HepG2 (cell line): ENCODE measurements at regions not wholly inside any gene's neighbourhood (a gene's known extent, or its start where the extent isn't known, plus 50 kb on each side); places are given as distances from the start of the nearest gene placed in this dataset.

Source experiments
- ATAC-seq: fragments of 200-7000 bp; cut with Tn5 transposase; 3 replicates; pipeline ENCODE4 v1.9.1; 2020; ENCODE audit warnings: mild to moderate bottlenecking, moderate library complexity
- BruUV-seq: library from RNA; stranded (reverse); fragments of 400-500 nt; replicated peaks from 2 replicates; lab custom pipeline; 2021; lab: Mats Ljungman, UMichigan
- CTCF ChIA-PET: fragments of 300-600 bp; formaldehyde crosslinking; extraction: SDS; loops from one replicate; lab custom pipeline; 2021; ENCODE audit warnings: low total read pairs, inconsistent platforms, low intra/inter-chr PET ratio; lab: Yijun Ruan, JAX
- POLR2A ChIA-PET: fragments of 350-600 bp; sonication (Branson Sonifier 250); formaldehyde crosslinking; loops from one replicate; lab custom pipeline; 2020; ENCODE audit warnings: antibody characterized with exemption, inconsistent platforms; lab: Yijun Ruan, JAX
- DNase-seq: peaks from one replicate; pipeline ENCODE4 v3.0.0-alpha.2; 2015; ENCODE audit warnings: low spot score
- FAIRE-seq: peaks from 3 replicates; lab custom pipeline; 2011; peaks lifted over from hg19 to GRCh38; lab: Jason Lieb, UNC
- H2AFZ ChIP-seq: one replicate; pipeline ENCODE4 v1.6.1; 2011; ENCODE audit warnings: low read length, inconsistent platforms
- H3K27ac ChIP-seq: fragments of 300-600 bp; 3 replicates; pipeline ENCODE4 v1.8.0; 2011; ENCODE audit warnings: mixed run types, mild to moderate bottlenecking, mixed read lengths, low read length, inconsistent platforms; ENCODE audit not compliant: insufficient read depth; ENCODE audit errors: extremely low read length
- H3K27me3 ChIP-seq, 2 experiments: fragments of 200-600 bp in 1 of 2; 2 replicates in 1 of 2; 3 replicates in 1 of 2; pipeline versions ENCODE4 v1.6.0 to v1.8.0; 2011; ENCODE audit warnings: low read length in 2 of 2, mild to moderate bottlenecking in 2 of 2, moderate library complexity in 2 of 2, inconsistent platforms in 1 of 2; ENCODE audit not compliant: insufficient read depth in 2 of 2, control insufficient read depth in 1 of 2
- H3K36me3 ChIP-seq, 2 experiments: fragments of 200-600 bp in 1 of 2; replicated peaks in 1 of 2; 2 replicates in 1 of 2; 3 replicates in 1 of 2; pipeline versions ENCODE4 v1.5.1 to v1.8.0; 2011; ENCODE audit warnings: low read length in 2 of 2, inconsistent platforms in 1 of 2; ENCODE audit not compliant: insufficient read depth in 2 of 2, control insufficient read depth in 1 of 2
- H3K4me1 ChIP-seq: 2 replicates; pipeline ENCODE4 v1.5.1; 2012; ENCODE audit warnings: low read length, inconsistent platforms; ENCODE audit not compliant: insufficient read depth
- H3K4me2 ChIP-seq: 2 replicates; pipeline ENCODE4 v1.6.0; 2011; ENCODE audit warnings: low read depth, low read length, inconsistent platforms
- H3K4me3 ChIP-seq, 3 experiments: fragments of 200-600 bp in 1 of 3; sonication (generic), shearing (Covaris generic) in 1 of 3; replicated peaks in 1 of 3; 2 replicates each; pipeline ENCODE4 v1.5.1; 2011 to 2016; ENCODE audit warnings: low read length in 3 of 3, inconsistent platforms in 2 of 3, low read depth in 2 of 3, mild to moderate bottlenecking in 2 of 3, control low read depth in 1 of 3, mixed read lengths in 1 of 3; ENCODE audit not compliant: insufficient read depth in 1 of 3
- H3K79me2 ChIP-seq: one replicate; pipeline ENCODE4 v1.6.1; 2011; ENCODE audit warnings: low read length, inconsistent platforms; ENCODE audit not compliant: insufficient read depth
- H3K9ac ChIP-seq: 2 replicates; pipeline ENCODE4 v1.6.0; 2011; ENCODE audit warnings: mild to moderate bottlenecking, low read depth, low read length, inconsistent platforms; ENCODE audit not compliant: insufficient read depth
- H3K9me3 ChIP-seq: 2 replicates; pipeline ENCODE4 v1.5.1; 2012; ENCODE audit warnings: mild to moderate bottlenecking, low read length
- H4K20me1 ChIP-seq: 2 replicates; pipeline ENCODE4 v1.6.0; 2011; ENCODE audit warnings: inconsistent platforms, mild to moderate bottlenecking, low read length, moderate library complexity; ENCODE audit not compliant: insufficient read depth
- ARNT ChIP-seq: fragments of 450-650 bp; IDR thresholded peaks from 2 replicates; pipeline ENCODE4 v1.6.1; 2017
- HNF4G ChIP-seq, 2 experiments: sonication (generic) in 1 of 2; formaldehyde crosslinking in 1 of 2; IDR thresholded peaks; 2 replicates each; pipeline versions ENCODE4 v1.4.0 to v1.6.1; 2011 to 2020; ENCODE audit warnings: borderline replicate concordance in 2 of 2, low read depth in 2 of 2, mild to moderate bottlenecking in 2 of 2, low read length in 1 of 2, missing genetic modification reagents in 1 of 2, moderate library complexity in 1 of 2
- IKZF4 ChIP-seq: sonication (generic); formaldehyde crosslinking; IDR thresholded peaks from 2 replicates; pipeline ENCODE4 v1.5.1; 2020; ENCODE audit warnings: borderline replicate concordance, mild to moderate bottlenecking, low read depth, missing genetic modification reagents; ENCODE audit errors: not compliant biosample characterization
- MYNN ChIP-seq: sonication (generic); formaldehyde crosslinking; IDR thresholded peaks from 2 replicates; pipeline ENCODE4 v1.4.0; 2020; ENCODE audit warnings: mild to moderate bottlenecking, low read depth, missing genetic modification reagents
- SP4 ChIP-seq: sonication (generic); formaldehyde crosslinking; IDR thresholded peaks from 2 replicates; pipeline ENCODE4 v1.8.1; 2023; ENCODE audit warnings: mild to moderate bottlenecking, missing genetic modification reagents
- ZIK1 ChIP-seq: sonication (generic); formaldehyde crosslinking; IDR thresholded peaks from 2 replicates; pipeline ENCODE4 v1.5.0; 2020; ENCODE audit warnings: mild to moderate bottlenecking, low read depth, missing genetic modification reagents, borderline replicate concordance
- ZNF788 ChIP-seq: sonication (generic); formaldehyde crosslinking; IDR thresholded peaks from 2 replicates; pipeline ENCODE4 v1.5.0; 2020; ENCODE audit warnings: mild to moderate bottlenecking, missing genetic modification reagents, borderline replicate concordance
- WGBS: methylation state at CpG from one replicate; pipeline ENCODE4 v1.1.6; 2017; ENCODE audit warnings: low lambda C conversion rate; 5-methylcytosine and 5-hydroxymethylcytosine counted together
- in situ Hi-C: cut with HindIII; loops from 2 replicates; pipeline ENCODE4 v1.10.0; 2017; ENCODE audit warnings: low pct_unique_long_range_greater_than_20kb; ENCODE audit not compliant: extremely low pct_ligation_motif_present
- intact Hi-C: fragments of 100-400 bp; cut with micrococcal nuclease; formaldehyde crosslinking; loops from one replicate; pipeline ENCODE4 v1.10.0; 2022; ENCODE audit not compliant: unreplicated experiment
- TF ChIP-seq, protein P1 (sequence below), 2 experiments: sonication (generic) in 1 of 2; formaldehyde crosslinking in 1 of 2; IDR thresholded peaks; 2 replicates each; pipeline versions ENCODE4 v1.5.1 to v1.6.1; 2011 to 2020; ENCODE audit warnings: borderline replicate concordance in 1 of 2, low read depth in 1 of 2, low read length in 1 of 2, mild to moderate bottlenecking in 1 of 2, missing genetic modification reagents in 1 of 2, moderate library complexity in 1 of 2

DNA sequence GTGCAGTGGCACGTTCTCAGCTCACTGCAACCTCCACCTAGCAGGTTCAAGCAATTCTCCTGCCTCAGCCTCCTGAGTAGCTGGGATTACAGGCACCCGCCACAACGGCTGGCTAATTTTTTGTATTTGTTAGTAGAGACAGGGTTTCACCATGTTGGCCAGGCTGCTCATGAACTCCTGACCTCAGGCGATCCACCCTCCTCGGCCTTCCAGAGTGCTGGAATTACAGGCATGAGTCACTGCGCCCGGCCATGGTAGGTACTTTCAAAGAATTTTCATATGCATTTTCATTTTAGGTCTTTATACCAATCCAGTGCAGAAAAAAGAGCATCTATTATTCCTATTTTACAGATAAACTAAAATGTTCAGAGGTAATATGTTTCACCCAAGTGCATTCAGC is 411.3 kb upstream of the USP15 start:
- DNase-seq (no peak), FAIRE-seq (no peak), ATAC-seq (no peak)
- no peak overlapping the region for H2AFZ ChIP-seq
- H3K79me2 ChIP-seq, result no peaks in the 10 kb centered on the region
- POLR2A ChIA-PET, result no interaction called here
- no peaks in the 10 kb centered on the region for H4K20me1 ChIP-seq
- no peaks in the 10 kb centered on the region for H3K27me3 ChIP-seq
- no TSS peak for BruUV-seq
- intact Hi-C loops, result no loop called here
- no peak overlapping the region for H3K27ac ChIP-seq
- no peaks in the 10 kb centered on the region for H3K36me3 ChIP-seq
- TF ChIP-seq ZNF788 (CRISPR knock-in tag) (no peak), SP4 (no peak), ARNT (no peak), IKZF4 (CRISPR knock-in tag) (no peak), ZIK1 (CRISPR knock-in tag) (no peak), MYNN (CRISPR knock-in tag) (no peak), HNF4G (IDR thresholded peaks at IDR 0.05; ENCODE audit: borderline replicate concordance, low read depth, low read length) (no peak), HNF4G (CRISPR knock-in tag; IDR thresholded peaks at IDR 0.05; ENCODE audit: borderline replicate concordance, low read depth) (no peak)
- TF ChIP-seq, protein P1, sequence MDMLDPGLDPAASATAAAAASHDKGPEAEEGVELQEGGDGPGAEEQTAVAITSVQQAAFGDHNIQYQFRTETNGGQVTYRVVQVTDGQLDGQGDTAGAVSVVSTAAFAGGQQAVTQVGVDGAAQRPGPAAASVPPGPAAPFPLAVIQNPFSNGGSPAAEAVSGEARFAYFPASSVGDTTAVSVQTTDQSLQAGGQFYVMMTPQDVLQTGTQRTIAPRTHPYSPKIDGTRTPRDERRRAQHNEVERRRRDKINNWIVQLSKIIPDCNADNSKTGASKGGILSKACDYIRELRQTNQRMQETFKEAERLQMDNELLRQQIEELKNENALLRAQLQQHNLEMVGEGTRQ (IDR thresholded peaks at IDR 0.05; ENCODE audit: low read depth, low read length), result no peak
- TF ChIP-seq, protein P1 (CRISPR knock-in tag; IDR thresholded peaks at IDR 0.05; ENCODE audit: borderline replicate concordance), result no peak
- 0% methylated on average over 6 of the region's 7 CpGs for WGBS
- CTCF ChIA-PET, result no interaction called here
- no peak overlapping the region for H3K4me2 ChIP-seq
- in situ Hi-C loops, result no loop called here
- no peak overlapping the region for H3K4me3 ChIP-seq
- H3K9me3 ChIP-seq, result peaks cover 7% of the 10 kb centered on the region
- no peak overlapping the region for H3K9ac ChIP-seq
- no peaks in the 10 kb centered on the region for H3K4me1 ChIP-seq
